PC-9 (cell line): ENCODE measurements at regions not wholly inside any gene's neighbourhood (a gene's known extent, or its start where the extent isn't known, plus 50 kb on each side); places are given as distances from the start of the nearest gene placed in this dataset.

Source experiments
- BruUV-seq: library from RNA; stranded (reverse); fragments of 400-500 nt; replicated peaks from 2 replicates; lab custom pipeline; 2021; lab: Mats Ljungman, UMichigan
- CTCF ChIA-PET: fragments of 300-600 bp; sonication (Branson Sonifier 250); formaldehyde crosslinking; loops from one replicate; lab custom pipeline; 2022; ENCODE audit warnings: antibody characterized with exemption; lab: Charles Lee
- POLR2A ChIA-PET: fragments of 300-600 bp; sonication (Branson Sonifier 250); formaldehyde crosslinking; loops from one replicate; lab custom pipeline; 2022; ENCODE audit warnings: antibody characterized with exemption; ENCODE audit not compliant: unreplicated experiment; lab: Charles Lee
- DNase-seq, 2 experiments: peaks; one replicate each; pipeline versions ENCODE4 v3.0.0 to v3.0.0-alpha.2; 2015 to 2022; ENCODE audit warnings: mixed read lengths in 1 of 2
- H2AFZ ChIP-seq: fragments of 200-600 bp; sonication (generic); 2 replicates; pipeline ENCODE4 v1.8.1; 2017; ENCODE audit warnings: antibody characterized with exemption
- H3F3A ChIP-seq: fragments of 200-600 bp; sonication (generic); 2 replicates; pipeline ENCODE4 v1.8.1; 2017; ENCODE audit warnings: antibody characterized with exemption, mild to moderate bottlenecking, low read depth; ENCODE audit not compliant: insufficient read depth
- H3K27ac ChIP-seq: fragments of 200-600 bp; sonication (generic); 2 replicates; pipeline ENCODE4 v1.6.1; 2016; ENCODE audit warnings: mixed run types
- H3K27me3 ChIP-seq: fragments of 200-600 bp; sonication (generic); 2 replicates; pipeline ENCODE4 v1.6.1; 2016; ENCODE audit warnings: low read depth, mixed run types; ENCODE audit not compliant: insufficient read depth
- H3K36me3 ChIP-seq: fragments of 200-600 bp; sonication (generic); 2 replicates; pipeline ENCODE4 v1.6.1; 2016; ENCODE audit warnings: low read depth, mixed run types
- H3K4me1 ChIP-seq: fragments of 200-600 bp; sonication (generic); replicated peaks from 2 replicates; pipeline ENCODE4 v1.6.1; 2016; ENCODE audit warnings: mixed run types; ENCODE audit not compliant: insufficient read depth
- H3K4me2 ChIP-seq: fragments of 200-600 bp; sonication (generic); 2 replicates; pipeline ENCODE4 v1.6.1; 2017; ENCODE audit warnings: mixed run types
- H3K4me3 ChIP-seq: fragments of 200-600 bp; sonication (generic); 2 replicates; pipeline ENCODE4 v1.6.1; 2016; ENCODE audit warnings: mixed run types
- H3K79me2 ChIP-seq: fragments of 200-600 bp; sonication (generic); 2 replicates; pipeline ENCODE4 v1.6.1; 2017; ENCODE audit warnings: low read depth, mixed run types
- H3K9me2 ChIP-seq: fragments of 200-600 bp; sonication (generic); 2 replicates; pipeline ENCODE4 v1.8.1; 2017; ENCODE audit warnings: mild to moderate bottlenecking; ENCODE audit not compliant: insufficient read depth
- H3K9me3 ChIP-seq: fragments of 200-600 bp; sonication (generic); 2 replicates; pipeline ENCODE4 v1.8.1; 2016; ENCODE audit warnings: low read depth; ENCODE audit not compliant: insufficient read depth
- H4K20me1 ChIP-seq: fragments of 200-600 bp; sonication (generic); 2 replicates; pipeline ENCODE4 v1.8.1; 2017; ENCODE audit not compliant: insufficient read depth
- CTCF ChIP-seq: fragments of 200-600 bp; sonication (generic); conservative IDR thresholded peaks from 2 replicates; pipeline ENCODE4 v1.6.1; 2017; ENCODE audit warnings: mixed run types, antibody characterized with exemption, mild to moderate bottlenecking, moderate library complexity
- EZH2 ChIP-seq: fragments of 200-600 bp; sonication (generic); IDR thresholded peaks from 2 replicates; pipeline ENCODE4 v1.8.0; 2017; ENCODE audit warnings: antibody characterized with exemption, low read depth
- intact Hi-C: fragments of 100-400 bp; cut with micrococcal nuclease; formaldehyde crosslinking; loops from one replicate; pipeline ENCODE4 v1.10.0; 2022; ENCODE audit not compliant: unreplicated experiment

GRCh38 chr17:73962308-73962707 is 241.2 kb upstream of the RPL38 start:
- DNase-seq, result no peak
- intact Hi-C loops, result no loop called here
- no TSS peak for BruUV-seq
- Histone ChIP-seq H3K9me2 (no peaks in the 10 kb centered on the region), H3F3A (no peaks in the 10 kb centered on the region), H3K4me3 (no peak overlapping the region), H4K20me1 (no peaks in the 10 kb centered on the region), H3K36me3 (no peaks in the 10 kb centered on the region), H3K79me2 (no peaks in the 10 kb centered on the region), H3K9me3 (no peaks in the 10 kb centered on the region), H3K4me1 (no peaks in the 10 kb centered on the region), H3K27me3 (peaks cover 33% of the 10 kb centered on the region), H3K27ac (no peak overlapping the region), H3K4me2 (no peak overlapping the region), H2AFZ (no peak overlapping the region)
- CTCF ChIA-PET, result no interaction called here
- POLR2A ChIA-PET, result no interaction called here
- no peak for TF ChIP-seq CTCF
- TF ChIP-seq EZH2, result no peak

GRCh38 chr17:73968680-73969079 is 234.8 kb upstream of the RPL38 start:
- Histone ChIP-seq H3K36me3 (no peaks in the 10 kb centered on the region), H4K20me1 (no peaks in the 10 kb centered on the region), H2AFZ (no peak overlapping the region), H3K4me2 (no peak overlapping the region), H3F3A (no peaks in the 10 kb centered on the region), H3K4me1 (no peaks in the 10 kb centered on the region), H3K27ac (no peak overlapping the region), H3K27me3 (peaks cover 70% of the 10 kb centered on the region), H3K9me3 (no peaks in the 10 kb centered on the region), H3K4me3 (no peak overlapping the region), H3K79me2 (no peaks in the 10 kb centered on the region), H3K9me2 (no peaks in the 10 kb centered on the region)
- intact Hi-C loops, result no loop called here
- no peak for DNase-seq
- ChIA-PET CTCF (no interaction called here), POLR2A (interaction anchor here (0.6 kb wide), 1 partner anchor 27 kb away, joined by 3 read pairs; no protein-coding TSS in a partner anchor)
- no TSS peak for BruUV-seq
- TF ChIP-seq EZH2, result no peak
- TF ChIP-seq CTCF, result no peak

- H3K79me2 ChIP-seq, result no peaks in the 10 kb centered on the region
- CTCF ChIA-PET, result no interaction called here
- H2AFZ ChIP-seq, result no peak overlapping the region
- TF ChIP-seq CTCF (no peak), EZH2 (no peak)
- H3K27ac ChIP-seq, result no peak overlapping the region
- POLR2A ChIA-PET, result no interaction called here
- no peaks in the 10 kb centered on the region for H3F3A ChIP-seq
- no peaks in the 10 kb centered on the region; the same call in 1 of the 2 replicates for H4K20me1 ChIP-seq
- no peaks in the 10 kb centered on the region for H3K36me3 ChIP-seq
- no peak overlapping the region for H3K4me2 ChIP-seq
- DNase-seq, result no peak
- H3K4me1 ChIP-seq, result no peaks in the 10 kb centered on the region
- H3K9me3 ChIP-seq, result no peaks in the 10 kb centered on the region
- H3K9me2 ChIP-seq, result no peaks in the 10 kb centered on the region
- no TSS peak for BruUV-seq
- H3K27me3 ChIP-seq, result peaks cover 83% of the 10 kb centered on the region
- intact Hi-C loops, result no loop called here
- no peak overlapping the region for H3K4me3 ChIP-seq
Observed at GRCh38 chr17:73969956-73970355, 233.5 kb upstream of the RPL38 start.
